Left colon (tissue), 2 donors: ENCODE measurements at regions not wholly inside any gene's neighbourhood (a gene's known extent, or its start where the extent isn't known, plus 50 kb on each side); places are given as distances from the start of the nearest gene placed in this dataset.
A peak's percentile ranks its signal among the peaks of the same experiment; 100 is the strongest.

Source experiments
- ATAC-seq: fragments of 200-7000 bp; cut with Tn5 transposase; one replicate; pipeline ENCODE4 v1.9.1; 2020; ENCODE audit warnings: mild to moderate bottlenecking, moderate library complexity
- DNase-seq, 2 donors: peaks; one replicate each; pipeline ENCODE4 v3.0.0-alpha.2; 2020
- intact Hi-C, 2 donors: fragments of 100-400 bp; cut with DNase I in 1 of 2; cut with micrococcal nuclease in 1 of 2; formaldehyde crosslinking; loops; one replicate each; pipeline versions ENCODE4 v1.11.2 to v1.14.0; 2022; cut with DNase I, micrococcal nuclease
- donor health status: DM: no; HTN: no; CAD: no.
- donor health status: DM: yes; HTN: yes; CAD: no.

GRCh38 chr2:181357979-181358378 is 99.2 kb upstream of the ITGA4 start:
- intact Hi-C loops, result no loop called here
- ATAC-seq (no peak), DNase-seq (no peak)

GRCh38 chr2:181362561-181362960 is 94.6 kb upstream of the ITGA4 start:
- ATAC-seq (no peak), DNase-seq (no peak)
- intact Hi-C loops, result no loop called here

- intact Hi-C loops, result no loop called here
- no peak for DNase-seq
- no peak for ATAC-seq
Observed at GRCh38 chr2:181363164-181363563, 94.0 kb upstream of the ITGA4 start.

- DNase-seq (no peak), ATAC-seq (no peak)
- intact Hi-C loops, result no loop called here
Observed at GRCh38 chr2:181364492-181365170, 92.6 kb upstream of the ITGA4 start.

GRCh38 chr2:181366675-181367175 is 90.5 kb upstream of the ITGA4 start:
- no peak for ATAC-seq
- intact Hi-C loops, result no loop called here

GRCh38 chr2:181367411-181367810 is 89.8 kb upstream of the ITGA4 start:
- intact Hi-C loops, result no loop called here
- DNase-seq (no peak), ATAC-seq (no peak)

More at GRCh38 chr2:181366675-181367175, 90.5 kb upstream of the ITGA4 start:
- no peak for DNase-seq

- DNase-seq (no peak), ATAC-seq (no peak)
- intact Hi-C loops, result no loop called here
Observed at GRCh38 chr2:181367906-181368435, 89.2 kb upstream of the ITGA4 start.

GRCh38 chr2:181370126-181370525 is 87.1 kb upstream of the ITGA4 start:
- ATAC-seq (no peak), DNase-seq (no peak)
- intact Hi-C loops, result no loop called here

GRCh38 chr2:181371195-181371594 is 86.0 kb upstream of the ITGA4 start:
- intact Hi-C loops, result no loop called here
- DNase-seq (no peak), ATAC-seq (no peak)

- no peak for DNase-seq
- ATAC-seq, result no peak
- intact Hi-C loops, result no loop called here
Observed at GRCh38 chr2:181371782-181372645, 85.2 kb upstream of the ITGA4 start.

GRCh38 chr2:181372646-181373040 is 84.5 kb upstream of the ITGA4 start:
- intact Hi-C loops, result no loop called here
- ATAC-seq (no peak), DNase-seq (no peak)

GRCh38 chr2:181374781-181375675 is 82.2 kb upstream of the ITGA4 start:
- DNase-seq (no peak), ATAC-seq (no peak)
- intact Hi-C loops, result no loop called here

GRCh38 chr2:181376442-181376841 is 80.7 kb upstream of the ITGA4 start:
- intact Hi-C loops, result no loop called here
- DNase-seq (no peak), ATAC-seq (no peak)

GRCh38 chr2:181376999-181377398 is 80.2 kb upstream of the ITGA4 start:
- DNase-seq (no peak), ATAC-seq (no peak)
- intact Hi-C loops, result no loop called here

- intact Hi-C loops, result no loop called here
- ATAC-seq, result no peak
- DNase-seq, result no peak
Observed at GRCh38 chr2:181378491-181378890, 78.7 kb upstream of the ITGA4 start.

GRCh38 chr2:181380581-181380980 is 76.6 kb upstream of the ITGA4 start:
- DNase-seq, result no peak
- ATAC-seq, result no peak
- intact Hi-C loops, result no loop called here

GRCh38 chr2:181384923-181385322 is 72.3 kb upstream of the ITGA4 start:
- ATAC-seq (no peak), DNase-seq (no peak)
- intact Hi-C loops, result no loop called here

- ATAC-seq (no peak), DNase-seq (no peak)
- intact Hi-C loops, result no loop called here
Observed at GRCh38 chr2:181389524-181389923, 67.7 kb upstream of the ITGA4 start.

- peak; percentile 41 for ATAC-seq
- DNase-seq, result no peak
Observed at GRCh38 chr2:181393472-181393871, 63.7 kb upstream of the ITGA4 start.

More at GRCh38 chr2:181393472-181393871, 63.7 kb upstream of the ITGA4 start:
- intact Hi-C loops, result no loop called here
